ENCODE measurements at regions not wholly inside any gene's neighbourhood (a gene's known extent, or its start where the extent isn't known, plus 50 kb on each side); places are given as distances from the start of the nearest gene placed in this dataset.
A peak's percentile ranks its signal among the peaks of the same experiment; 100 is the strongest.
"Not testable (repeated sequence)": the region's sequence is repeated elsewhere in the genome, so short reads cannot be mapped to it uniquely, and the experiment has no call there.

DNA sequence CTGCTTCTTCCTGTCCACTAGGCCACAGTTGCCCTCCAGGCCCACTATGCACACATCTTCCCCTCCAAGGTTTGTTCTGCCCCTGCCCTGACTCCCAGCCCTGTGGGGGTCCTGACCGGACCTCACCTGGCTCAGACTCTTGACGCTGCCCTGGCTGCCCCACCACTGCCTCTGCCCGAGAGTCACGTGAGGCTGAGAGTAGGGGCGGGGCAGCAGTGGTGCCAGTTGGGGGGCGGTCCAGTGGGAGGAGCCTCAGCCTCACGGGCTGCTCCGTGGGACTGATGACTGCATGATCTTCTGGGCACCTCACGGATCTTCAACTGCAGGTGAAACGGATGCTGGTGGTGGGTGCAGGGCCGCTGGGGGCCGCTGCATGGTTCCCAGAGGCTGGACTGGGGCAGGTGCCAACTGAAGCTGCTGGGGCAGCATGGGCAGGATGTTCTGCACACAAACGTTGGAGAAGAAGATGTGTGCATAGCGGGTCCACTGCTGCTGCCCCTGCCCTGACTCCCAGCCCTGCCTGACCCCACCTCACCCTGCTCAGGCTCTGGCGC, 77.6 kb downstream of the HHIPL2 start:
- not testable (repeated sequence) for H3K36me3 ChIP-seq (ENCODE audit: insufficient read depth, low read length); H3K9me3 ChIP-seq (ENCODE audit: insufficient read depth, low read depth, low read length); H3K27ac ChIP-seq (ENCODE audit: low read depth, low read length); H3K4me3 ChIP-seq (ENCODE audit: low read length); H3K27me3 ChIP-seq (ENCODE audit: insufficient read depth, low read length); H3K4me1 ChIP-seq (ENCODE audit: insufficient read depth, low read length); H3K9ac ChIP-seq (ENCODE audit: low read depth, low read length)
- WGBS: 86% methylated on average over 12 of the region's 15 CpGs

DNA sequence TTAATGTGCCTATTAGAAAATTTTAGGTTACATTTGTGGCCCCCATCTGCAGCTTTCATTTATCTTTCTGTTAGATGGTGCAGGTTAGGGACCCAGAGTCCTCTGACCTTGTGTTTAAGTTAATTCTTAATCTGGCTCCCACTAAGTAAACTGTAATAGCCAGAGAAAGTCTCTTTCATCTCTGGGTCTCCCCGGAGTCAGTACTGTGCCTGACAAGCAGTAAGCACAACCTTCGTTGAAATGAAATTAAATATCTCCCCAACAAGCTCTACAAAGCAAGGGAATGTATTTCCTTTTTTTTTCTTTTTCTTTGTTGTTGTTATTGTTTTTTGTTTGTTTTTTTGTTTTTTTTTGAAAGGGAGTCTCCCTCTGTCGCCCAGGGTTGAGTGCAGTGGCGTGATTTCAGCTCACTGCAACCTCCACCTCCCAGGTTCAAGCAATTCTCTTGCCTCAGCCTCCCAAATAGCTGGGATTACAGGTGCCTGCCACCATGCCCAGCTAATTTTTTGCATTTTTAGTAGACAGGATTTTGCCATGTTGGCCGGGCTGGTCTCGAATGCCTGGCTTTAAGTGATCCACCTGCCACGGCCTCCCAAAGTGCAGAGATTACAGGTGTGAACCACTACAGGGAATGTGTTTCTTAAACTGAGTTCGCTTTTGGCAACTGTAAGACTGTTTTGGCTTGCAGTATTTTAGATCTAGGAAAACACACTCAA, 81.6 kb downstream of the HHIPL2 start:
- no peaks in the 10 kb centered on the region for H3K9me3 ChIP-seq (ENCODE audit: insufficient read depth, low read depth, low read length)
- H3K27me3 ChIP-seq (ENCODE audit: insufficient read depth, low read length): no peaks in the 10 kb centered on the region
- H3K4me3 ChIP-seq (ENCODE audit: low read length): no peak overlapping the region
- H3K9ac ChIP-seq (ENCODE audit: low read depth, low read length): no peak overlapping the region
- H3K4me1 ChIP-seq (ENCODE audit: insufficient read depth, low read length): no peaks in the 10 kb centered on the region; the same call in 1 of the 2 replicates
- WGBS: 91% methylated on average over 8 of the region's 8 CpGs
- no peak overlapping the region for H3K27ac ChIP-seq (ENCODE audit: low read depth, low read length)
- no peaks in the 10 kb centered on the region for H3K36me3 ChIP-seq (ENCODE audit: insufficient read depth, low read length)

DNA sequence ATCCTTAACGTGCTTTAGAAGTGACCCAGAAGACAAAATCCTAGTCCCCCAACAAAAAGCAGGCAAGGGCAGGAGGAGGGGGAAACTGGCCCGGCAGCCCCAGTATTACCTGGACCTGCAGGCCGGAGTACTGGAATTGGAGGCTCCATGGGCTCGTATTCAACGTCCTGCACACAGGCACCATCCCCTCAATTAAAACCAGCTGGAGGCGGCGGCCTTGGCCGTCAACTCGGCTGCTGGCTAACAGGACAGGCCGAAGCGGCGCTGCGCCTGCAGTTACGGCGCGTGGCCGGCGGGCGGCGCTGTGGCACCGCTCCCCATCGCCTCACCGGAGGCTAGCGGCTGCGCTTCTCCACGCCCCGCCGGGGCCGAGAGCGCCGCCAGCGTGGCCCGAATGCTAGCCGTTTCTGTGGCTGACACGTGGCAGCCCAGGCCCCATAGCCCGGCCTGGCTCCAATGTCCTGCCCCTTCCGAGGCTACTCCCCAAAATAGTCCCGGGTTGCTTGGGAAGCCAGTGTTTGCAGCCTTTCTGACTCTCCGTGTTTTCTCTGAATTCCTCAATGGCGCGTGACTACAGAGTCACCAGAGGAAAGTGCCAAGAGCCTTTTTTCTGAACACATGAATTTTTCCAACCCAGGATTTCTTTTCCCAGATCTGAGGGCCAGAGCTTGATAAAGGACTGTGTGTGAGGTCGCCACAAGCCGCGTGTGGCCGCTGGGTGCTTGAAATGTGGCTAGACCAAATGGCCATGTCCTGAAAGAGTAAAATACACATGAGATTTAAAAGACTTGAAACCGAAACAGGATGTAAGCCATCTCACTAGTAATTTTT, 82.5 kb downstream of the HHIPL2 start:
- Histone ChIP-seq H3K9me3 (ENCODE audit: insufficient read depth, low read depth, low read length) (no peaks in the 10 kb centered on the region), H3K36me3 (ENCODE audit: insufficient read depth, low read length) (no peaks in the 10 kb centered on the region), H3K27me3 (ENCODE audit: insufficient read depth, low read length) (no peaks in the 10 kb centered on the region), H3K9ac (ENCODE audit: low read depth, low read length) (peak overlapping the region; percentile 86), H3K27ac (ENCODE audit: low read depth, low read length) (peak overlapping the region; percentile 80), H3K4me1 (ENCODE audit: insufficient read depth, low read length) (no peaks in the 10 kb centered on the region; the same call in 1 of the 2 replicates), H3K4me3 (ENCODE audit: low read length) (peak overlapping the region; percentile 68)
- 4% methylated on average over 46 of the region's 46 CpGs for WGBS

DNA sequence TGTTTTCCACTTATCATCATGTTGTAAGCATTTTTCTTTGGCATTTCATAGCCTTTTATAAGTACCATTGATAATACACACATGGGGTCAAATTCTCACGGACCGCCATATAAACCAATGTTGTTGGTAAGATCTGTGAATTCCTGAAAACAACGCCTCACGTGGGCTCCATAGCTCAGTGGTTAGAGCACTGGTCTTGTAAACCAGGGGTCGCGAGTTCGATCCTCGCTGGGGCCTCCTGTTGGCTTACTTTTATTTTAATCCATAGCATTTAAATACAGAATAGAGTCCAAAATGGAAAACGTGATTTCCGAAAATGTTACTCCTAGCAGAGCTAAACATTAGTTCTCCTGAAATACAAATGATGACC, 83.1 kb downstream of the HHIPL2 start:
- 15% methylated on average over 10 of the region's 10 CpGs for WGBS
- H3K27ac ChIP-seq (ENCODE audit: low read depth, low read length): no peak overlapping the region
- no peaks in the 10 kb centered on the region for H3K27me3 ChIP-seq (ENCODE audit: insufficient read depth, low read length)
- H3K36me3 ChIP-seq (ENCODE audit: insufficient read depth, low read length): no peaks in the 10 kb centered on the region
- H3K9me3 ChIP-seq (ENCODE audit: insufficient read depth, low read depth, low read length): no peaks in the 10 kb centered on the region
- no peaks in the 10 kb centered on the region; the same call in 1 of the 2 replicates for H3K4me1 ChIP-seq (ENCODE audit: insufficient read depth, low read length)
- H3K4me3 ChIP-seq (ENCODE audit: low read length): peak overlapping the region; percentile 68
- peak overlapping the region; percentile 42; the same call in 1 of the 2 replicates for H3K9ac ChIP-seq (ENCODE audit: low read depth, low read length)

DNA sequence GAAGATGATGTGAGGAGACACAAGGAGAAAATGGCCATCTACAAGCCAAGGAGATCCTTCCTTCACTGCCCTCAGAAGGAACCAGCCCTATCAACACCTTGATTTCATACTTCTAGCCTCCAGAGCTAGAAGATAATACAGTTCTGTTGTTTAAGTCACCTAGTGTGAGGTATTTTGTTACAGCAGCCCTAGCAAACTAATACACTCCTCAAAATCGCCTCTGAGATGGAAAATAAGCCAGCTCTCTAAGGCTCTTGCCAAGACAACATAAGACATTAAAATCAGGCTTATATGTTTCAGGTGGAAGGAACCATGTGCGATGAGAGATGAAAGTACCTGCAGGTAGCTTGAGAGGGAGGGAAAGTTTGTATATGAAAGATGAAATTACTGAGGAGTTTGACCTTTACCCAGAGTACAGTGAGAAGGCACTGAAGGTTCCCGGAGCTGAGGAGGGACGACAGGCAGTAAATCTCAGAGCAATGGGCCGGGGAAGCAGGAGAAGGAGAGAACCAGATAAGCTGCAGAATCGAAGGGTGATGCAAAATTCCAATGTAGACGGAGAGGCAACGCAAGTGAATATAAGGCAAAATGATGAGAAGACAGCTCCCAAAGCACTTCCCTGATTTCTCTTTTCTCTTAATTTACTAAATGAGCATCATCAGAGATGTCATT, 84.7 kb downstream of the HHIPL2 start:
- Histone ChIP-seq H3K4me3 (ENCODE audit: low read length) (no peak overlapping the region), H3K9ac (ENCODE audit: low read depth, low read length) (no peak overlapping the region), H3K9me3 (ENCODE audit: insufficient read depth, low read depth, low read length) (peaks cover under 1% of the 10 kb centered on the region; the same call in 1 of the 2 replicates), H3K27ac (ENCODE audit: low read depth, low read length) (no peak overlapping the region), H3K27me3 (ENCODE audit: insufficient read depth, low read length) (no peaks in the 10 kb centered on the region), H3K4me1 (ENCODE audit: insufficient read depth, low read length) (no peaks in the 10 kb centered on the region; the same call in 1 of the 2 replicates), H3K36me3 (ENCODE audit: insufficient read depth, low read length) (no peaks in the 10 kb centered on the region)
- 94% methylated on average over 8 of the region's 8 CpGs for WGBS

DNA sequence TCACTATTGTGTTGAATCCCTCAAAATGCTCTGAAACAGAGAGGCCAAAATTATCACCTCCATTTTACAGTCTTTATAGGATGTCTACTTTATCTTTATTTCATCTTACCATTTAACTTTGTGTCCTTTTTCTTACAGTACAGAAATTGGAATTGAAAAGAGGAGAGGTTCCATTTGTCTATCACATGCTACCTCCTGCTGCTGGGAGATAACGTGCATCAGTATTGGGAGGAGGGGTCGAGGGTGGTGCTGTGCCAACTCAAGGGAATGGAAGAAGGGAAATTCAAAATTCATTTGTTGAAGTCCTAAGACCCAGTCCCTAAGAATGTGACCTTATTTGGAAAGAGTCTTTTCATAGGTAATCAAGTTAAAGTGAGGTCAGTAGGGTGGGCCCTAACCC, 85.3 kb downstream of the HHIPL2 start:
- no peak overlapping the region for H3K9ac ChIP-seq (ENCODE audit: low read depth, low read length)
- WGBS: 88% methylated on average over 2 of the region's 2 CpGs
- H3K4me3 ChIP-seq (ENCODE audit: low read length): no peak overlapping the region
- peaks cover 6% of the 10 kb centered on the region; the same call in 1 of the 2 replicates for H3K9me3 ChIP-seq (ENCODE audit: insufficient read depth, low read depth, low read length)
- H3K36me3 ChIP-seq (ENCODE audit: insufficient read depth, low read length): no peaks in the 10 kb centered on the region
- no peak overlapping the region for H3K27ac ChIP-seq (ENCODE audit: low read depth, low read length)
- no peaks in the 10 kb centered on the region; the same call in 1 of the 2 replicates for H3K4me1 ChIP-seq (ENCODE audit: insufficient read depth, low read length)
- H3K27me3 ChIP-seq (ENCODE audit: insufficient read depth, low read length): no peaks in the 10 kb centered on the region

DNA sequence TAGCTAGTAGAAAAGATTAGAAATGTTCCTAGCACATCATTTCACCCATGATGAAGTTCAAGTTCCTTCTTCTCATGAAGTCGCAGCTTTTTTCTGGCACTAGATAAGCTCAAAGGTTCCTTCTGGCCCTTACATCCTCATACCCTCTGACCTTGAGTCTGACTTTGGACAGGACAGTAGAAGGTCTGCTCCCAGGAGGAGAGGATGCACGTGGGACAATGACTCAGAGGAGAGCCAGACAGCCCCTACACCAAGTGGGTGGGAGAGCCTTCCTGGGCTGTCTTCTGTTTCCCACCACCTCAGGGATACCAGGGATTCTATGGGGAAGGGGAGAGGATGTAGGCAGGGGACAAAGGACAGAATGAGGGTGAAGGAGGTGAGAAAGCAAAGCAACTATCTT, 86.0 kb downstream of the HHIPL2 start:
- H3K27me3 ChIP-seq (ENCODE audit: insufficient read depth, low read length): no peaks in the 10 kb centered on the region
- no peaks in the 10 kb centered on the region; the same call in 1 of the 2 replicates for H3K4me1 ChIP-seq (ENCODE audit: insufficient read depth, low read length)
- H3K27ac ChIP-seq (ENCODE audit: low read depth, low read length): no peak overlapping the region
- 82% methylated on average over 2 of the region's 2 CpGs for WGBS
- no peak overlapping the region for H3K4me3 ChIP-seq (ENCODE audit: low read length)
- peaks cover 12% of the 10 kb centered on the region for H3K9me3 ChIP-seq (ENCODE audit: insufficient read depth, low read depth, low read length)
- H3K9ac ChIP-seq (ENCODE audit: low read depth, low read length): no peak overlapping the region
- H3K36me3 ChIP-seq (ENCODE audit: insufficient read depth, low read length): no peaks in the 10 kb centered on the region

DNA sequence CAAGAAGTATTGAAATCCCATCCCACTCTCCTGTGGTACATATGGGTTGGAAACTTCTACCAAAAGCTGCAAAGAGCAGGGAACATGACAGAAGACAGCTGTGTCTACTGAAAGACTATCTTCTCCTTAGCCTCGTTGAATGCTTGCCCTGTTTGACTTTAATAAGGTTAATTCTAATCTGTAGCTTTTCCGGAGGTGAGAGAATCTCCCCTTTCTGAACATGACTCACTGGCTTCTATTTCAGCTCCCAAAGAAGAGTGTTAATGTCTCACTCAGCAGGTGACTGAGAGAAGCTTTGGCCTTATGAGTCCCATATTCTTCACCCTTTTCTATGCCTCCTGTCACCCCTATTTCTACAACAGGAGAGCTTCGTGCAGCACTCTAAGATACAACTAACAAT, 88.3 kb downstream of the HHIPL2 start:
- H3K4me3 ChIP-seq (ENCODE audit: low read length): no peak overlapping the region
- no peaks in the 10 kb centered on the region for H3K4me1 ChIP-seq (ENCODE audit: insufficient read depth, low read length)
- no peaks in the 10 kb centered on the region for H3K36me3 ChIP-seq (ENCODE audit: insufficient read depth, low read length)
- no peak overlapping the region for H3K27ac ChIP-seq (ENCODE audit: low read depth, low read length)
- WGBS: 74% methylated on average over 3 of the region's 3 CpGs
- H3K27me3 ChIP-seq (ENCODE audit: insufficient read depth, low read length): no peaks in the 10 kb centered on the region
- no peak overlapping the region for H3K9ac ChIP-seq (ENCODE audit: low read depth, low read length)
- peaks cover 14% of the 10 kb centered on the region for H3K9me3 ChIP-seq (ENCODE audit: insufficient read depth, low read depth, low read length)

DNA sequence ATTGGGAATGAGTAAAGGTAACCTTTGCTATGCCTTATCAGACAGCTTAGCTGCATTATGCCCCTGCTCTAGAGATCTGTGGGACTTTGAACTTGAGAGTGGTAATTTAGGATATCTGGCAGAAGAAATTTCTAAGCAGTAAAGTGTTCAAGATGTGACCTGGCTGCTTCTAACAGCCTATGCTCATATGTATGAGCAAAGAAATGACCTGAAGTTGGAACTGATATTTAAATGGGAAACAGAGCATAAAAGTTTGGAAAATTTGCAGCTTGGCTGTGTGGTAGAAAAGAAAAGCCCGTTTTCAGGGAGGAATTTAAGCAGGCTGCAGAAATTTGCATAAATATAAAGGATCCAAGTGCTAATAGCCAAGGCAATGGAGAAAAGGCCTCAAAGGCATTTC, 90.4 kb downstream of the HHIPL2 start:
- 89% methylated on average over 1 of the region's 1 CpG for WGBS
- H3K4me1 ChIP-seq (ENCODE audit: insufficient read depth, low read length): no peaks in the 10 kb centered on the region

DNA sequence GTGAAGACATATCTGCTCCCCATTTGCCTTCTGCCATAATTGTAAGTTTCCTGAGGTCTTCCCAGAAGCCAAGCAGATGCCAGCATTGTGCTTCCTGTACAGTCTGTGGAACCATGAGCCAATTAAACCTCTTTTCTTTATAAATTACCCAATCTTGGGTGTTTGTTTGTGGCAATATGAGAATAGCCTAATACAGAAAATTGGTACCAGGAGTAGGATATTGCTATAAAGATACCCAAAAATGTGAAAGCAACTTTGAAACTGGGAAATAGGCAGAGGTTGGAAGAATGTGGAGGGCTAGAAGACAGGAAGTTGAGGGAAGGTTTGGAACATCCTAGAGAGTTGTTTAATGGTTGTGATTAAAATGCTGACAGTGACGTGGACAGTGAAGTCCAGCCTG, 90.8 kb downstream of the HHIPL2 start:
- 94% methylated on average over 1 of the region's 1 CpG for WGBS
- peaks cover 14% of the 10 kb centered on the region for H3K9me3 ChIP-seq (ENCODE audit: insufficient read depth, low read depth, low read length)
- H3K9ac ChIP-seq (ENCODE audit: low read depth, low read length): no peak overlapping the region
- no peak overlapping the region for H3K27ac ChIP-seq (ENCODE audit: low read depth, low read length)
- H3K4me3 ChIP-seq (ENCODE audit: low read length): no peak overlapping the region
- H3K27me3 ChIP-seq (ENCODE audit: insufficient read depth, low read length): no peaks in the 10 kb centered on the region
- H3K36me3 ChIP-seq (ENCODE audit: insufficient read depth, low read length): no peaks in the 10 kb centered on the region
- H3K4me1 ChIP-seq (ENCODE audit: insufficient read depth, low read length): no peaks in the 10 kb centered on the region

More for the DNA sequence above, 90.4 kb downstream of the HHIPL2 start:
- Histone ChIP-seq H3K36me3 (ENCODE audit: insufficient read depth, low read length) (no peaks in the 10 kb centered on the region), H3K9me3 (ENCODE audit: insufficient read depth, low read depth, low read length) (peaks cover 14% of the 10 kb centered on the region), H3K9ac (ENCODE audit: low read depth, low read length) (no peak overlapping the region), H3K27me3 (ENCODE audit: insufficient read depth, low read length) (no peaks in the 10 kb centered on the region), H3K27ac (ENCODE audit: low read depth, low read length) (no peak overlapping the region), H3K4me3 (ENCODE audit: low read length) (no peak overlapping the region)
